T-helper 1 cell treated with Interleukin-12 subunit alpha and Interleukin-12 subunit beta and Interleukin-4 antibody, amounts not matched to agents 30 ng/mL and 1 ng/mL, for 36 hours (primary cell): ENCODE measurements at regions not wholly inside any gene's neighbourhood (a gene's known extent, or its start where the extent isn't known, plus 50 kb on each side); places are given as distances from the start of the nearest gene placed in this dataset.

Source experiments
- intact Hi-C: fragments of 100-400 bp; cut with micrococcal nuclease; formaldehyde crosslinking; loops from one replicate; pipeline ENCODE4 v1.15.1; 2024

DNA sequence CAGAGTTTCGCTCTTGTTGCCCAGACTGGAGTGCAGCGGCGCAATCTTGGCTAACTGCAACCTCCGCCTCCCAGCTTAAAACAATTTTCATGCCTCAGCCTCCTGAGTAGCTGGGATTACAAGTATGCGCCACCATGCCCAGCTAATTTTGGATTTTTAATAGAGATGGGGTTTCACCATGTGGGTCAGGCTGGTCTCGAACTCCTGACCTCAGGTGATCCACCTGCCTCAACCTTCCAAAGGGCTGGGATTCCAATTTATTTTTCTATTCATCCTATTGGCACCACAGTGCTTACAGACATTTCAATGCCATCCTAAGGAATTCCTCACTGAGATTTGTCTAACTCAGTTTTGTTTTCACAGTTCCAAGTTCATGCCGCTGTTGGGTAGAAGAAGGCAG is 98.3 kb upstream of the EGLN3 start:
- intact Hi-C loops, result loop anchor here (10.0 kb wide), 2 partner anchors 176 to 416 kb away; partner anchors contain the start of gene SPTSSA

DNA sequence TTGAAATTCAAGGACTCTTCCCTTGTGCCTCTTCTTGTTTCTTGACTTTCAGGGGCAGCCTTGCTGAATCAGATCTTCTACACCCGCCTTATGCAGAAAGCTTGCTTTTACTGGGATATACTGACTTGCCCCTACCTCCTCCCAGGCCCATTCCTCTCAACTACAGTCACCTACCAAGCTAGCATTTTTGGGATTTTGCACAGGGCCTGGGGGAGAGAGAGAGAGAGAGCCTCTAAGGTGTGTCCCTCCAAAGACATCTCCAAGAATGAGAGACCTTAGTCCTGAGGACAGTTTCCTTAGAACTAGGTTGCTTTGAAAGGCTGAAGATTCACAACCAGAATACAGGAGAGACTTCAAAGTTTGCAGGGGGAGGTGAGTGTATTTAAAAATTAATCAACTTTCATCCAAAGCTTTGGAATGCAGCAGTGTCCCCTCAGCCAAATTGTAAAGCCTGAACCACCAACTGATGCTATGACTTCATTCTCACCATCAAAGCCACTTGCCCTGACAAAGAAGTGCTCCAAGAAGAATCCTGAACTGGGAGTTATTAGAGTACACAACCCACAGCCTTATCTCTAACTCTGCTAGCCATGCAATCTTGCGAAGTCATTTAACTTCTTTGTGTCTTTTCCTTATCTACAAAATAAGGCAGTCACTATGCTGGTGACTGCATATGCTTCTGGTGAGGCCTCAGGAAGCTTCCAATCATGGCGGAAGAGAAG is 96.1 kb upstream of the EGLN3 start:
- intact Hi-C loops, result loop anchor here (10.0 kb wide), 2 partner anchors 178 to 418 kb away; partner anchors contain the start of gene SPTSSA

DNA sequence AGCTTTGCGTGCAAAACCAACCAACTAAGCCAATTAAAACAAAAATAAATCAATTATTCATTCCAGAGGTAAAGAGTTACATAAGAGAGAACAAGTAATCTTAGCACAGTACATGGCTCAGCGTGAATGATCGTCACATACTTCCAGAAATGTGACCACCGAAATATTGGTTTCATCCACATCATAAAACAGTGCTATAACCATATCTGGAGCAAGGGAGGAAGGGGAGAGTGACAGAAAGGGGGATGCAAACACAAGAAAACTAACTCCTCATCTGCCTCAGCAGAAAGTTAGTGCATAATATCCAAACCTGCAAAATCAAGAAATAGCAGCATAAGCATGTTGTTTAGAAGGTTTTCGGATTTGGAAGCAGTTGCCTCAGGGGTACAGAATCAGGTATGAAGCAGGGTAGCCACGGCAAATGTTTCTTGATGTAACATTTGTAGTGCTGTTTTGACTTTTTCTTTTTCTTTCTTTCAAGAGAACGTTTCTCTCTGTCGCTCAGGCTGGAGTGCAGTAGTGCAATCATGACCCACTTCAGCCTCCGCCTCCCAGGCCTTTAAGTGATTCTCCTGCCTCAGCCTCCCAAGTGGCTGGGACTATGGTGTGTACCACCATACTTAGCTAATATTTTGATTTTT is 93.9 kb upstream of the EGLN3 start:
- intact Hi-C loops, result loop anchor here (1.0 to 10.0 kb wide), 4 partner anchors 11 to 420 kb away; partner anchors contain the start of gene SPTSSA

DNA sequence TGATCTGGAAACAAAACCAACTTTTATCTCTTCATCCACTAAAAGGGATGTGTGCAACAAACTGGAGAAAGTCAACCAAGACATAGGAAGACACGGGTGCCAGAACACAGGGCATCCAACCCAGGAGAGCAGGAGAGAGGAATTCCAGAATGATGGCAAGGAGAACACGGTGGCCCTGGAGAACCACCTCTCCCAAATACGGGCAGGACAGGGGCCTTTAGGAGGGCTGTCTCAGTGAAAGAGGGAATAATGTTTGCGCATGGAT is 93.4 kb upstream of the EGLN3 start:
- intact Hi-C loops, result loop anchor here (1.0 to 10.0 kb wide), 4 partner anchors 11 to 420 kb away; partner anchors contain the start of gene SPTSSA

DNA sequence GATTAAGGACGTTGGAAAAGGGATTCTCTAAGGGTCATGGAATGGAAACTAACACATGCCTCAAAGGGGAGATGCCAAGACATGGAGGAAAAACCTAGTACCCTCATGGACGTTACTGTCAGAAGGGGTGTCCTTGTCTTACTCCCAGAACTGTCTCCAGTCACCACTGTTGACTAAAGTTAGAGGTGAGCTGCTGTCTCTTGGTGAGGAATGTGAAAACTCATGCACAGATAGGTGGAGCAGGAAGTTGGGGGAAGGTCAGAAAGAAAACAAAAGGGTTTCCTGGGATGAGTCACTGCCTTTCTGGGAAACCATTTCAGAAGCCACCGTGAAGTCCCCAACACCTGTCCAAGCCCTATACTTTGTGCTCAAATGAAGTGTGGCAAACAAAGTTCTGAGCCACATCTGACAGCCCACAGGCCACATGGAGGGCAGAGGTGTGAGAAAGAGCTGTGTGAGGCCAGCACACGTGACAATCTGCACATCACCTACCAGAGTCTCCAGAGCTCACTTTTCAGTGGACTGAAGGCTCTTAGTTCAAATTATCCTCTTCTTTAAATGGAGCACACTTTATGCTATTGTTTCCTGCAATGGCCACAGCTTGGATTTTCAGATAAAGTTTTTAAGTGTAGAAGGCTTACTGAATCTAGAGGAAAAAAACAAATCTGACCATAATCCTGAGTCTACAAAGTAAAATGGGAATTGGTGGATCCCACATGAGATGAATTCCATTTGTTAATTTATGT is 92.9 kb upstream of the EGLN3 start:
- intact Hi-C loops, result loop anchor here (1.0 to 10.0 kb wide), 10 partner anchors 12 to 421 kb away; partner anchors contain the start of gene SPTSSA

DNA sequence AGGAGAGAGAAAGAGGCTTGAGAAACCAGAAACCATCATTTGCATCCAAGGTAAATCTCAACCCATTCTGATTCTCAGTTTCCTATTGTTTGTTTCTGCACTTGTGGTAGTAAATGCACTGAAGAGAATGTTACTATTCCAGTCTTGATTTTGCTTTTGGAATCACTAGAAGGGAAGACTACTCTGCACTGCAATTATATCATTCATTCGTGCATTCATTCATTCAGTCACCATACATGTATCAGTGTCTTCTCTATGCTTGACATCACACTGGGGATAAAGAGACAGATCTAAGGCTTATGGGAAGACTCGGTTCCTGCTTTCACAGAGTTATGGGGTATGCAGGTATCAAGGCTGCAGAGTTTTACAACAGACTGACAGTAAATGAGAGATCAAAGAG is 90.3 kb upstream of the EGLN3 start:
- intact Hi-C loops, result loop anchor here (10.0 kb wide), 2 partner anchors 184 to 424 kb away; partner anchors contain the start of gene SPTSSA

DNA sequence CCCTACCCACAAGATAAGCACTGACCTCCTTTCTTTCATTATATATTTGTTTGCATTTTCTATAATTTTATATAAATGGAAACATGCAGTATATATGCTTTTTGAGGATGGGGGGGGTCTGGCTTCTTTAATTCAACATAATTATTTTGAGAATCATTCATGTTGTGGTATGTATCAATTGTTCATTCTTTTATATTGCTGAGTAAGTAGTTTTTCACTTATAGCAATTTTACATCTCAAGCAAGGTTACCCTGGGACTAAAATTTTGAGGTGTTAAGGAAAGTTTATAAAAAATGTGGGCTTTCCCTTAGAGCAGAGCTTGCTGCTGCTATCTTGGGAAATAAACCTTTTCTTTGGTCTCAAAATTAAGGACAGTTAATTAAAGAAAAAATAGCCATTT is 89.9 kb upstream of the EGLN3 start:
- intact Hi-C loops, result loop anchor here (10.0 kb wide), 2 partner anchors 184 to 424 kb away; partner anchors contain the start of gene SPTSSA

DNA sequence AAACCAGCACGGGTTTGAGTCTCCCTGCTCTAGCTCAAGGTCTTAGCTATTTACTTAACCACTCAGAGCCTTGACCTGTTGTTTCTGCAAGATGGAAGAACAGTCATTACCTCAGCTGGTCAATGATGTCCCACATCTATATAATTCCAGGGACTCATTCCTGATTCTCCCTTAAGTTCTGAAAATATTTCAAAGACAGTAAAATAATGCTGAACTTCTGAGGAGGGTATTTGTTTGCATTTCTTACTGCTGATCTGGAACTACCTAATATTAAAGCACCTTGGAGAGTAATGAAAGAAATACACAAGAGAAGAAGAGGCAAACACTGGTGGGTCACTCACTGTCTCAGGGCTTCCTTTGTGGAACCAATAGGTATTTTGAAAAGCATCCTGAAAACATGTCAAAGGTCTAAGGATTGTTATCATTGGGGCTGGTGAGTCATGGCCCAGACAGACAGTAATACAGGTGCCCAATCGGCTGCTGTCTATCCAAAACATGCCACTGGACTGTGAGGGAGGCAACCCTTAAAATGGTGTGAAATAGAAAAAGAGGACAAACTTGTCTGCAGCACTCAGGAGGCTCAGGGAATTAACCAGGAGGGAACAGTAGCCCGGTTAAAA is 88.7 kb upstream of the EGLN3 start:
- intact Hi-C loops, result loop anchor here (10.0 kb wide), 2 partner anchors 185 to 425 kb away; partner anchors contain the start of gene SPTSSA

DNA sequence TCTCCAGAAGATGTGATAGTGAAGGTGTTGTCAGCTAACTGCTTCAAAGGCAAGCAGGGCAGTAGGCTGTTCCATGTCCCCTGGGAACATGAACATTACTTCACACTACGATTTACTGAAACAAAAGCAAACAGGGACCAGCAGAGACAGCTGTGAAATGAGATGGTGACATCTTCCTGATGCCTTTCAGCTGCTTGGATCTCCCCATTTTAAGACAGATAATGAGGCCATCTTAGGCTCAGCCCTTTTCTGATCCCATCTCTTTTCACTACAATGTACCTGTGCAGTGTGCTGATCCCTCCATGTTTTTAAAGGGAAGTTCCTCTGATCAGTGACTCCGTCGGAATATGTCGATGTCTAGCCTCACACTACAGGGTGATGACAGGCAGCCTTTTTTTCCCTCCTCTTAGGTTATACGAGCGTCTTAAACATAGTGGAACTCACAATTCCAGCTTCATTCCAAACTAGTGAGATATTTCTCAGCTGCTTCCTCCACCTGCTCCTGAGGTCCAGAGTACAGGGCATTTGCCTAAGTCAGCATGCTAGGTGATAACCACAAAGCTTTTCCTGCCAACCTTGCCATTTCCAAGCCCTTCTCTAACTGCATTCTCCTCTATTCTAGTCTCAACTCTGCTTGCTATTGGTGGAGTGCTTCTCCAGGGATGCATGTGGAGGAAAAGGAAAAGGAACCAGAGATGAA is 87.6 kb upstream of the EGLN3 start:
- intact Hi-C loops, result no loop called here

DNA sequence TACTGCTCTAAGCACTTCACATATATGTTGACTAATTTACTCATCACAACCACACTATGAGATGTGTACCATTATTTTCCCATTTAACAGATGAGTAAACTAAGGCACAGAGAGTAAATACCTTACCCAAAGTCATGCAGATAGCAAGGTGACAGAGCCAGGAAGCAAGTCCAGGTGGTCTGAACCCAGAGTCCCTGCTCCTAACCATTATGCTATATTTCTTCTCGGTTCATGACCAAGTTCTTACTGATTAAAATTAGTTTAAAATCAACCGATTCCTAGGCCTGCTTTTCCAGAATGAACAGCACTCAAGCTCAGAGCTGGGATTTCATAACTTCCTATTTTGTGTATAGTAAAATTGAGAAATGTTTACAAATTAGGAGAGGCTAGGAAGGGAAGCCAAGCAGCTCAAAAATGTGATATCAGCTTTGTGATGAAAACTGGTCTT is 85.5 kb upstream of the EGLN3 start:
- intact Hi-C loops, result no loop called here

DNA sequence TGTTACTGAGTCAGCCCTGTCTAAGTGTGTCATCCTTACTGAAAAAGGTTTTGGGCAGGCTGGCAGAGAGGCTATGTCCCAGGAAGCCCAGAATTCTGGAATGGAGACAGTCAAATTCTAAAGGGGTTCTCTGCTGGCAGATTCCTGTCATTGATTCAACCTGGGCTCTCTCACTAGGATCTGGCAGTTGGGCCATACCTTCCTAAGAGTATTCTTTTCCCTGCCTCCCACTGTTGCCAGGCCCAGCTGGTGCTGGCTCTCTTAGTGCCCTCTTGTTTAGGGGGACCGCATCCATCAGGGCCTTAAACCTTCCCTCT is 85.0 kb upstream of the EGLN3 start:
- intact Hi-C loops, result no loop called here

DNA sequence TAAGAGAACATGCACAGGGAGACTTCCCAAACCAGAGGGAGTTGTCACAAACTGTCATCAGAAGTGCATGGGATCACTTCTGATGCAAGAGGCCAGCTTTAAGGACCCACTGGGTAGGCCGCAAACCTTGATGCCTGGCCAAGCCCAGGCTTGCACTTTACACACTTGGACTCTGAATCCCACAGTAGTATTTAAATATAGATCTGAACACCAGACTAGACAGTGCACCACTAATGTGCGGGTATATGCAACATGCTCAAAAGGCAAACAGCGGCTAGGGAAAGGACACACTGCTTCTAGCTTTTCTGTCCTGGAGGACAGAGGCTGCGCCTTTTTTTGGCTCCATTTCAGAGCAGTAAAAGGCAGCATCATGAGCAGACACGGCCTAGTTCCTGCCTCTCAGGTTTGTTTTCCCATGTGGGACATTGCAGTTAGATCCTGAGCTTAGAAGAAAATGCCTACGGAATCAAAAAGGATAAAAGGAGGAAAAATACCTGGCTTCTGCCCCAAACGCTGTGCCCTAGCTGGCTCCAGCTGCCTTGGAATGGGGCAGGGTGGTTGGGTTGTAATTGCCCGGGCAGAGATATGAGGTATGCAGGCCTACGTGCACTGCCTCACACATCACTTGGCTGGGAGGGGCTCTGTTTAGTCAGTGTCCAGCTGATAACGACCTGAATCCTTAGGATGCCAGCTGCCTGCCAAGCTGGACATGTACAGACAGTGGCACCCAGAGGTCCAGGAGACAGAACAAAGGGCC is 84.5 kb upstream of the EGLN3 start:
- intact Hi-C loops, result no loop called here

DNA sequence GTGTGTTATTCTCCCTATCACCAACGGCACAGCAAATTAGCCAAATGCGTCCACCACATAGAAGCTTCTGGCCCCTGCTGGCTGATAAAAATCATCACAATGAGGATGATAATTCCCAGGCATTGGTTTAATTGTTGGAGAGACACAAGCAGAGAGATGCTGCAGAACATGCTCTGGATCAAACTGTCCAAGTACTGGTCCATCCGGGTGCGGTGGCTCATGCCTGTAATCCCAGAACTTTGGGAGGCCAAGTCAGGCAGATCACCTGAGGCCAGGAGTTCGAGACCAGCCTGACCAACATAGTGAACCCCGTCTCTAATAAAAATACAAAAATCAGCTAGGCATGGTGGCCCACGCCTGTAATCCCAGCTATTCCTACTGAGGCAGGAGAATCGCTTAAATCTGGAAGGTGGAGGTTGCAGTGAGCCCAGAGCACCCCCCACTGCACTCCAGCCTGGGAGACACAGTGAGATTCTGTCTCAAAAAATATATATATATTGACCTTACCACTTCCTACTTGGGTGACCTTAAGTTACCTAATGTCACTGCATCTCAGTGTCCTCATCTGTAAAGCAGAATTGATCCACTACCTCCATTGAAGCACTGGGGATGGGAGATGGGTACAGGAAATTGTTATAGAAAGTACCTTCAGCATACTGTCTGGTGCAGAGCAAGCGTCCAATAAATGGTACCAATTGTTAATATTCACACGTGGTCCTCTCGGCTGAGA is 83.7 kb upstream of the EGLN3 start:
- intact Hi-C loops, result no loop called here

DNA sequence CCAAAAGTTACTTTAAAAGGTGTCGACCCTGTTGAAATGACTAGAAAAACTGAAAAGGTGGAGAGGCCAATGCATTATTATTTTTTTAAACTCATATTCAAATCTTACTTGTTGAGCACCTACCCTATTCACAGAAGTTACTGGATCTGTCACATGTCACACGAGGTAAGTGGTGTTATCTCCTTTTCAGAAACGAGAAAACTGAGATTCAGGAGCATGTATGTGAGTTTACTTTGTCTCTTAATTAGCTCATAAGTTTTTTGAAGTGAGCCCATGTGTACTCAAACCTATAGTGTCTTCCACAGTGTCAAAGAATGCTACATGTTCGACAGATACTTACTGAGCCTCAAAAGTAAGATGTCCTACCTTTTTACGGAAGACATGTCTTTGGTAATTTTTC is 81.8 kb upstream of the EGLN3 start:
- intact Hi-C loops, result no loop called here

DNA sequence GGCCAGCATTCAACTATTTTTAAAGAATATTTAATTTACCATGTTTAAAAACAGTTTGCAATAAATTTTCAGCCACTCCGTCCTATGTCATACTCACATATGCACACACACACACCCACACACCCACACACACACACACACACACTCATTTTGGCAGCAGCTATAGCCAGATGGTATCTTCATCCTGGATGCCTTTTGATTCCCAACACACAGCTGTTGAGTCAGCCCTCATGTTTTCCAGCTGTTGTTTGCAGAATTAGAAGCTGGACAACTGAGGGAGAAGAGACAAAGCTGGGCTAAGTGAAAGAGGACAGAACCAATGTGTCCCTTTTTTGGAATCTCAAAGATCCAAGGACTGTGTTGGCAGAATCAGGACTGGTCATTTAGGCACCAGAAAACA is 80.0 kb upstream of the EGLN3 start:
- intact Hi-C loops, result no loop called here

DNA sequence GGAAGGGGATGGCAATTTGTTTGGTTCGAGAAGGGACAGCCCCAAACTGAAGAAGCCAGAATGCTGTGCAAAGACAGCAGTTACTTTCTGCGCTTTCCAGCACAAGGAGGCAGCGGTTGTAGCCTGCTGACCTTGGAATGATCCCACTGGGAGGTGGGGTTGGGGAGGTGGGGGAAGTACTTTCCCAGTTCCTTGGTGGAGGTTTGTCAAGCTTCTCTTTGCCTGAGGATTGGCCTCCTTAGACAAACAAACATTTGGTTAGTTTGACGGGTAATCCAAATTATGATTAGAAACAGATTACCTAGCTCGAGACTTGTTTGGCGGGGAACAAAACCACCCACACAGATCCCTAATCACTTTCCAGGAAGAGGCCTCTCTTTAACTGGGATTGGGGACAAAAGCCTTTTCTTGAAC is 79.1 kb upstream of the EGLN3 start:
- intact Hi-C loops, result no loop called here

DNA sequence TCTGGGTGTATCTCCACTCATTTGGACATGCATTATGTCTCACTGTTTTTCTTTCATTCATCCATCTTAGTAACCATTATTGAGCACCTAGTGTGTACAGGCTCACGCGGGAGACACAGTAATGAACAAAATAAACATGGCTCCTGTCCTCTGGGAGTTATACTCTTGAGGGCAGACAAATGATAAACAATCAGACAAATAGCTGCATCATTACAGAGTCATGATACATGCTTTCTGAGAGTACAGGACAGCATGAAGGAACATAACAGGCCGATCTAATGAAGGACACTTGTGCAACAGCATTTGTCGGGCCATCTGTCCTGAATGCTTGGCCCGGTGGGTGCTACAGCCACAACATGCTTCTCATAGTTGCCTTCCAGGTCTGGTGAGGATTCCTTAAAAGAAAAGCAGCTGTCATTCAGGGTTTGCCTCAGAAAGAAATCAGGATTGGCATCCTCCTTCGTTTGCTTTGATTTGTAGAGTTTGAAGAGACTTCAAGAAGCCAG is 77.2 kb upstream of the EGLN3 start:
- intact Hi-C loops, result no loop called here

DNA sequence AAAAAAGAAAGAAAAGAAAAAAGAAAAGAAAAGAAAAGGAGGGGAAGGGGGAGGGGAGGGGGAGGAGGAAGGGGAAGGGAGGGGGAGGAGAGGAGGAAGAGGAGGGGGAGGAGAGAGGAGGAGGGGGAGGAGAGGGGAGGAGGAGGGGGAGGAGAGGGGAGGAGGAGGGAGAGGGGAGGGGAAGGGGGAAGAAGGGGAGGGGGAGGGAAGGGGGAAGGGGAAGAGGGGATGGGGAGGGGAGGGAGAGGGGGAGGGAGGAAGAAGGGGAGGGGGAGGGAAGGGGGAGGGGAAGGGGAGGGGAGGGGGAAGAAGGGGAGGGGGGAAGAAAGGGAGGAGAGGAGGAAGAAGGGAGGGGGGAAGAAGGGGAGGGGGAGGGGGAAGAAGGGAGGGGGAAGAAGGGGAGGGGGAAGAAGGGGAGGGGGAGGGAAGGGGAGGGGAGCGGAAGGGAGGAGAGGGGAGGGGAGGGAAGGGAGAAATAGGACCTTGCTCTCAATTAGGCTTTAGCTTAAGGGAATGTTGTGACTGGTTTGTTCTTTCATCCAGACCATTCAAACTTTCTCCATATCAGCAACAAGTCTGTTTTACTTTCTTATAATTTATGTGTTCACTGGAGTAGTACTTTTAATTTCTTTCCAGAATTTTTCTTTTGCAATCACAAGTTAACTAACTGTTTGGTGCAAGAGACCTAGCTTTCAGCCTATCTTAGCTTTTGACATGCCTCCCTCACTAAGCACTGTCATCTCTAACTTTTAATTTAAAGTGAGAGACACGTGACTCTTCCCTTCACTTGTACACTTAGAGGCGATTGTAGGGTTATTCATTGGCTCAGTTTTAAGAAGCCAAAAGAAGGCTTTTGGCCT is 76.5 kb upstream of the EGLN3 start:
- intact Hi-C loops, result no loop called here
